ENCODE measurements at regions not wholly inside any gene's neighbourhood (a gene's known extent, or its start where the extent isn't known, plus 50 kb on each side); places are given as distances from the start of the nearest gene placed in this dataset.

DNA sequence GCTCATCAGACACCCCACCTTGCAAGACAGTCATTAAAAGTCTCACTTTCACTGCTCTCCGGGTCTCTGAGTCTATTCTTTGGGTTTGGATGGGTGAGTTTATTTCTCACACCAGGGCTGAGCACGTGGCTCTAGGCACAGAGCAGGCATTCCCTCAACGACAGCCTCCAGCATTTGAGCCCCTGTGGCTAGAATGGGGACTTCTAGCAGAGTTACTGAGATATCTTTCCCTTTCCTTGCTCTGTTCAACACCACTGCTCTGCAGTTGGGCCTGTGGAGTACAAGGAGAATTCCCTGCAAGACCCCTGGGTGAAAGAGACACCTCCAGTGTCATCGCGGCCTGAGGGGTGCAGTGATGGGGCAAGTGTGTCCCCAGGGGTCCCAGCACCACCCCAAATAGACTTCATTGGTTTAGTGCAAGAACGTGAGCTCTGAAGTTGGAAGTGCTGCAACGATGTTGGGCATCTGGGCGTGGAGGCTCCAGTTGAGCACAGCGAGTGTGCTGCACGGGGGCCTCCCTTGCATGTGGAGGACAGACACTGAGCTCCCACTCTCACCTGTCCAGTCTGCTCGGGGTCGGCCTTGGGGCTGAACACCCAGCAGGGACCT lies 184.1 kb upstream of the HS6ST1 start:
- TF ChIP-seq, protein P1, sequence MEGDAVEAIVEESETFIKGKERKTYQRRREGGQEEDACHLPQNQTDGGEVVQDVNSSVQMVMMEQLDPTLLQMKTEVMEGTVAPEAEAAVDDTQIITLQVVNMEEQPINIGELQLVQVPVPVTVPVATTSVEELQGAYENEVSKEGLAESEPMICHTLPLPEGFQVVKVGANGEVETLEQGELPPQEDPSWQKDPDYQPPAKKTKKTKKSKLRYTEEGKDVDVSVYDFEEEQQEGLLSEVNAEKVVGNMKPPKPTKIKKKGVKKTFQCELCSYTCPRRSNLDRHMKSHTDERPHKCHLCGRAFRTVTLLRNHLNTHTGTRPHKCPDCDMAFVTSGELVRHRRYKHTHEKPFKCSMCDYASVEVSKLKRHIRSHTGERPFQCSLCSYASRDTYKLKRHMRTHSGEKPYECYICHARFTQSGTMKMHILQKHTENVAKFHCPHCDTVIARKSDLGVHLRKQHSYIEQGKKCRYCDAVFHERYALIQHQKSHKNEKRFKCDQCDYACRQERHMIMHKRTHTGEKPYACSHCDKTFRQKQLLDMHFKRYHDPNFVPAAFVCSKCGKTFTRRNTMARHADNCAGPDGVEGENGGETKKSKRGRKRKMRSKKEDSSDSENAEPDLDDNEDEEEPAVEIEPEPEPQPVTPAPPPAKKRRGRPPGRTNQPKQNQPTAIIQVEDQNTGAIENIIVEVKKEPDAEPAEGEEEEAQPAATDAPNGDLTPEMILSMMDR (IDR thresholded peaks at IDR 0.05 in 4 of 5, conservative IDR thresholded peaks at IDR 0.05 in 1 of 5): no peak
- no peak for TF ChIP-seq POLR2A (IDR thresholded peaks at IDR 0.05)
- in situ Hi-C loops (cut with MboI; ENCODE audit: low sequenced_read_pairs in 4 of 4): no loop called here
- ATAC-seq: no peak
- H3K27me3 ChIP-seq: no peaks in the 10 kb centered on the region
- no peak overlapping the region for H3K27ac ChIP-seq
- DNase-seq: no peak
- no peak overlapping the region for H3K4me3 ChIP-seq
- no peaks in the 10 kb centered on the region for H3K4me1 ChIP-seq
- H3K9me3 ChIP-seq: no peaks in the 10 kb centered on the region
- intact Hi-C loops (cut with DNase I; ENCODE audit: low total_unique reads): no loop called here
- no peaks in the 10 kb centered on the region for H3K36me3 ChIP-seq

DNA sequence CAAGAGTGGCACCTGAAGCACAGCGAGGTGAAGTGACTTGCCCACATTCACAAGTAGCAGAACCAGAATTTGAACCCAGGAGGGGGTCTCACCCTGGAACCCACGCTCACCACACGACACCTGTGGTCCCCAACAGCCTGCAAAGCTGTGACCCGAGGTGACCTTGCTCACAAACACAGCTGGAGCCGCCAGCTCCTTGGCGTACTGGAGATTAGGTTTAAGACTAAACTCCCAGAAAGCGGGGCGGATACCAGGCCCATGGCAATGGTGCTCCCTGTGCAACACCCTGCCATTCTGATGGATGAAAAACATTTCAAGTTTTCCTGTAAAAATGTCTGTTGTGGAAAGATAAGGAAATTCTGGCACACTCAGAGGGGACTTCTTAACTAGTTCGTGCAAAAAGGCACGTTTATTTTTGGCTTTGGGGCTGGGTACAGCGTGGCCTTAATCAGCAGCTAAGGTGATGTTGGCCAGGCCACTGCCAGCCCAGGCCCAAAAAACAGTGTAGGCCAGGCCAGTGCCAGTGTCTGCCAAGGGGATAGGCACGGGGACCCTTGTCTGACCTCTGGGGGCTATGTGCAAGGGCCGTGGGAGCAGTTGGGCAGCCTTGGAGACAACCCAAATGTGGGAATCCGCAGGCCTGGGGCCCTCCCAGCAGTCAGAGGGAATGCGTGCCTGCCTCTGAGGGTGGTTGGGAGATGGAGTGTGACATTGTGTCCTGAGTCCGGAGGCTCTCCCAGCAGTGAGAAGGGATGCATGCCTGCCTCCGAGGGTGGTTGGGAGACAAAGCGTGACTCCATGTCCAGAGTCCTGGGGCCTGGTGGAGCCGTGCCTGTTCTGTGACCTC lies 185.0 kb upstream of the HS6ST1 start:
- in situ Hi-C loops (cut with MboI; ENCODE audit: low sequenced_read_pairs in 4 of 4) (no loop called here), intact Hi-C loops (cut with DNase I; ENCODE audit: low total_unique reads) (no loop called here)
- no peak overlapping the region for H3K4me3 ChIP-seq
- no peaks in the 10 kb centered on the region for H3K36me3 ChIP-seq
- no peak overlapping the region for H3K27ac ChIP-seq
- no peak for DNase-seq
- no peak for ATAC-seq
- no peaks in the 10 kb centered on the region for H3K4me1 ChIP-seq
- TF ChIP-seq, protein P1 (IDR thresholded peaks at IDR 0.05 in 4 of 5, conservative IDR thresholded peaks at IDR 0.05 in 1 of 5): no peak
- no peaks in the 10 kb centered on the region for H3K27me3 ChIP-seq
- no peaks in the 10 kb centered on the region for H3K9me3 ChIP-seq

DNA sequence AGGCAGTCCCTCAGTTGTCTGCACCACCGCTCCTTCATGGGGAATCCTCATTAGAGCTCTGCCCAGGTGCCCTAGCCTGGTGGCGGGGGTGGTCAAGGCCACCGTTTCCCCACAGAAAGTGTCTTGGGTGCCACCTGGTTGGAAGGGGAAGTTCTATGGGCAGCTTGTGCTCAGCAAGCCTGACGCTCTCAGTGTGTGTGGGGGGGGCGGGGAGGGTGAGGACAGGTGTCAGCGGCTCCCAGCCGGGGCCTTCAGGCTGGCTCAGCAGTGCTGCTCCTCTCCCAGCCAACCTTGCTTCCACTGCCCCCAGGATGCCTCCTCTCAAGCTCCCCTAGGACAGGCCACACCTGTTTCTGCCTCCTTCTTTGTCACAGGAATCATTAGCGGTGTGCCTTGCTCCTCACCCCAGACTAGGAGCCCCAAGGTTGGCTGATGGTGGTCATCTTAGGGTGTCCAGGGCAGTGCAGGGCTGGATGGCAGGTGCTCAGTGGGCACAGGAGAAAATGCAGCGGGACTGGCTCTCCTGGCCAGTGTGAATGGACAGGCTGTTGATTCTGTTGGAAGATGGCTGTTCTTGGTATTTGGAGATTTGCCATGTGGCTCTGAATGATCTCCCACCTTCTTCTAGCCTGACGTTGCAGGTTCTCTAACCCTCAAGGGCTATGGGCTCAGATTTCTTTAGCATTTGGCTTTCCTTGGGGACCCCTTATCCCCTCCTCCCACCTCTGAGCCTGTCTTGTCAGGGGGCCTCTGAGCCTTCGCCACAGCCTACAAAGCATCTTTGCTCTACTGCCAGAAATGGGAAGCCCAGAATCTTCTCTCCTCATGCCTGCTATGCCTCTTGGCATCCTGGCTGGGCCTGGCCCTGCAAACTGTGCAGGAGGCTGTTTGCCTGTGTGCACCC lies 185.8 kb upstream of the HS6ST1 start:
- TF ChIP-seq, protein P1 (IDR thresholded peaks at IDR 0.05 in 4 of 5, conservative IDR thresholded peaks at IDR 0.05 in 1 of 5): no peak
- no peak for TF ChIP-seq POLR2A (IDR thresholded peaks at IDR 0.05)
- Histone ChIP-seq H3K9me3 (no peaks in the 10 kb centered on the region), H3K27me3 (no peaks in the 10 kb centered on the region), H3K4me1 (no peaks in the 10 kb centered on the region), H3K4me3 (no peak overlapping the region), H3K27ac (no peak overlapping the region), H3K36me3 (no peaks in the 10 kb centered on the region)
- intact Hi-C loops (cut with DNase I; ENCODE audit: low total_unique reads) (no loop called here), in situ Hi-C loops (cut with MboI; ENCODE audit: low sequenced_read_pairs in 4 of 4) (no loop called here)
- ATAC-seq (no peak), DNase-seq (no peak)

DNA sequence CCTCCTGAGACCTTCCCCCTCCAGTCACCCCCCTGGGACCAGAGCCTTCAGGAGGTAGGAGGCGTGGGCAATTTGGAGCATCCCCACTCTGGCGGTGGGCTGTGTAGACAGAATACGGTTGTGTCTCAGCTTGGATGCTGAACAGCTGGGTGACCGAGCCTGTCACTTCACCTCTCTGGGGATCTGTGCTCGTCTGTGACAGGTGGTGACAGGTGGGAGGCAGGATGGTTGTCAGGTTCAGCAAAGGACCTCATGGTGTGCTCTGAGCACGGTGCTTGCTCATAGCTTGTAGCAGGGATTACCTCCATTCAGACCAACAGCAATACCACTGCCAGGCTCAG lies 186.5 kb upstream of the HS6ST1 start:
- Histone ChIP-seq H3K36me3 (no peaks in the 10 kb centered on the region), H3K27me3 (no peaks in the 10 kb centered on the region), H3K27ac (no peak overlapping the region), H3K4me3 (no peak overlapping the region), H3K4me1 (no peaks in the 10 kb centered on the region), H3K9me3 (no peaks in the 10 kb centered on the region)
- in situ Hi-C loops (cut with MboI; ENCODE audit: low sequenced_read_pairs in 4 of 4) (no loop called here), intact Hi-C loops (cut with DNase I; ENCODE audit: low total_unique reads) (no loop called here)
- no peak for DNase-seq
- no peak for ATAC-seq
- no peak for TF ChIP-seq POLR2A (IDR thresholded peaks at IDR 0.05)
- TF ChIP-seq, protein P1 (IDR thresholded peaks at IDR 0.05 in 4 of 5, conservative IDR thresholded peaks at IDR 0.05 in 1 of 5): no peak
